Left kidney (tissue), 1 donor: ENCODE measurements at regions not wholly inside any gene's neighbourhood (a gene's known extent, or its start where the extent isn't known, plus 50 kb on each side); places are given as distances from the start of the nearest gene placed in this dataset.

Experiments used
- DNase-seq: peaks from one replicate; pipeline ENCODE4 v3.0.0-alpha.2; 2013

- DNase-seq, result no peak
Measured at GRCh38 chr13:53854321-53854720, 825.7 kb downstream of the OLFM4 start.

GRCh38 chr13:53856573-53857195, 828.1 kb downstream of the OLFM4 start:
- no peak for DNase-seq

GRCh38 chr13:53863520-53863919, 834.9 kb downstream of the OLFM4 start:
- no peak for DNase-seq

- DNase-seq, result no peak
Measured at GRCh38 chr13:53873558-53873957, 844.9 kb downstream of the OLFM4 start.

GRCh38 chr13:53878861-53879260, 850.2 kb downstream of the OLFM4 start:
- no peak for DNase-seq

GRCh38 chr13:53885997-53886396, 857.4 kb downstream of the OLFM4 start:
- DNase-seq, result no peak

GRCh38 chr13:53890696-53891095, 862.1 kb downstream of the OLFM4 start:
- no peak for DNase-seq

GRCh38 chr13:53901593-53901992, 873.0 kb downstream of the OLFM4 start:
- DNase-seq, result no peak

- DNase-seq, result no peak
Measured at GRCh38 chr13:53907891-53908290, 879.3 kb downstream of the OLFM4 start.

GRCh38 chr13:53920916-53921315, 892.3 kb downstream of the OLFM4 start:
- no peak for DNase-seq

- DNase-seq, result no peak
Measured at GRCh38 chr13:53921473-53921872, 892.9 kb downstream of the OLFM4 start.

GRCh38 chr13:53941588-53942190, 913.1 kb downstream of the OLFM4 start:
- DNase-seq, result no peak

GRCh38 chr13:53946500-53946899, 917.9 kb downstream of the OLFM4 start:
- no peak for DNase-seq

- no peak for DNase-seq
Measured at GRCh38 chr13:53953183-53953582, 924.6 kb downstream of the OLFM4 start.
